HCT116 (cell line): ENCODE measurements at regions not wholly inside any gene's neighbourhood (a gene's known extent, or its start where the extent isn't known, plus 50 kb on each side); places are given as distances from the start of the nearest gene placed in this dataset.

Source experiments
- ATAC-seq: fragments of 200-7000 bp; cut with Tn5 transposase; 2 replicates; pipeline ENCODE4 v1.9.1; 2020; ENCODE audit warnings: mild to moderate bottlenecking, moderate library complexity
- BruUV-seq: library from RNA; stranded (reverse); fragments of 400-500 nt; replicated peaks from 2 replicates; lab custom pipeline; 2021; lab: Mats Ljungman, UMichigan
- CTCF ChIA-PET: fragments of 300-600 bp; sonication (Branson Sonifier 250); formaldehyde crosslinking; loops from one replicate; lab custom pipeline; 2021; ENCODE audit warnings: antibody characterized with exemption; lab: Charles Lee
- POLR2A ChIA-PET: fragments of 300-600, 350-600 bp; sonication (Branson Sonifier 250); formaldehyde crosslinking; loops from one replicate; lab custom pipeline; 2021; ENCODE audit warnings: antibody characterized with exemption; lab: Charles Lee
- RAD21 ChIA-PET, 2 experiments: fragments of 300-600 bp; sonication (Branson Sonifier 250); formaldehyde crosslinking; loops; one replicate each; lab custom pipeline; 2023; ENCODE audit warnings: low total read pairs in 2 of 2; ENCODE audit not compliant: uncharacterized antibody in 2 of 2, unreplicated experiment in 2 of 2, low non-redundant PET in 1 of 2; lab: Charles Lee
- DNase-seq: peaks from one replicate; pipeline ENCODE4 v3.0.0-alpha.2; 2010; ENCODE audit warnings: low read depth, low spot score
- H2AFZ ChIP-seq: fragments of 200-600 bp; shearing (Covaris generic), sonication (generic); 2 replicates; pipeline ENCODE4 v1.6.1; 2017; ENCODE audit warnings: low read depth, mixed run types, mixed read lengths, antibody characterized with exemption, low read length; ENCODE audit not compliant: poor library complexity, severe bottlenecking
- H3K27ac ChIP-seq: 2 replicates; pipeline ENCODE4 v1.5.1; 2012; ENCODE audit warnings: low read depth, low read length
- H3K27me3 ChIP-seq: fragments of 200-600 bp; sonication (generic); 2 replicates; pipeline ENCODE4 v1.6.1; 2016; ENCODE audit warnings: mixed run types, low read length, mixed read lengths; ENCODE audit not compliant: insufficient read depth
- H3K36me3 ChIP-seq, 2 experiments: fragments of 200-500 bp in 1 of 2; fragments of 200-600 bp in 1 of 2; sonication (Bioruptor generic) in 1 of 2; sonication (generic) in 1 of 2; 2 replicates each; pipeline versions ENCODE4 v1.5.1 to v1.6.1; 2014 to 2016; ENCODE audit warnings: low read length in 2 of 2, inconsistent platforms in 1 of 2, mixed read lengths in 1 of 2, mixed run types in 1 of 2; ENCODE audit not compliant: insufficient read depth in 2 of 2, control insufficient read depth in 1 of 2
- H3K4me1 ChIP-seq, 2 experiments: fragments of 200-600 bp in 1 of 2; sonication (generic) in 1 of 2; 2 replicates each; pipeline versions ENCODE4 v1.5.1 to v1.6.1; 2012 to 2017; ENCODE audit warnings: low read length in 2 of 2, inconsistent platforms in 1 of 2, mild to moderate bottlenecking in 1 of 2, mixed read lengths in 1 of 2, mixed run types in 1 of 2, moderate library complexity in 1 of 2; ENCODE audit not compliant: insufficient read depth in 2 of 2, control insufficient read depth in 1 of 2
- H3K4me2 ChIP-seq: fragments of 200-600 bp; sonication (generic); 2 replicates; pipeline ENCODE4 v1.6.1; 2017; ENCODE audit warnings: mixed run types, low read length, mixed read lengths
- H3K4me3 ChIP-seq, 2 experiments: fragments of 200-600 bp in 1 of 2; sonication (generic) in 1 of 2; replicated peaks in 1 of 2; 2 replicates each; pipeline ENCODE4 v1.5.1; 2011 to 2016; ENCODE audit warnings: low read length in 2 of 2, control low read depth in 1 of 2, low read depth in 1 of 2, mild to moderate bottlenecking in 1 of 2, mixed read lengths in 1 of 2, mixed run types in 1 of 2
- H3K79me2 ChIP-seq: fragments of 200-600 bp; sonication (generic); 2 replicates; pipeline ENCODE4 v1.6.1; 2017; ENCODE audit warnings: mild to moderate bottlenecking, mixed run types, low read length, moderate library complexity, mixed read lengths; ENCODE audit not compliant: insufficient read depth
- H3K9ac ChIP-seq: fragments of 200-600 bp; sonication (generic); 2 replicates; pipeline ENCODE4 v1.6.1; 2016; ENCODE audit warnings: low read length, mixed read lengths
- H3K9me2 ChIP-seq: fragments of 200-600 bp; sonication (generic), shearing (Covaris generic); 2 replicates; pipeline ENCODE4 v1.6.1; 2017; ENCODE audit warnings: mixed run types, mild to moderate bottlenecking, moderate library complexity; ENCODE audit not compliant: insufficient read depth
- H3K9me3 ChIP-seq, 2 experiments: fragments of 200-500 bp in 1 of 2; fragments of 200-600 bp in 1 of 2; sonication (Bioruptor generic) in 1 of 2; sonication (generic) in 1 of 2; 2 replicates each; pipeline ENCODE4 v1.6.1; 2014 to 2017; ENCODE audit warnings: low read length in 2 of 2, mixed read lengths in 2 of 2, inconsistent platforms in 1 of 2, low read depth in 1 of 2, mild to moderate bottlenecking in 1 of 2, mixed run types in 1 of 2, moderate library complexity in 1 of 2; ENCODE audit not compliant: control insufficient read depth in 1 of 2, insufficient read depth in 1 of 2
- H4K20me1 ChIP-seq: fragments of 200-600 bp; sonication (generic), shearing (Covaris generic); 2 replicates; pipeline ENCODE4 v1.6.1; 2017; ENCODE audit warnings: mixed run types, mild to moderate bottlenecking, moderate library complexity; ENCODE audit not compliant: insufficient read depth
- ATF3 ChIP-seq: IDR thresholded peaks from 2 replicates; pipeline ENCODE4 v1.6.1; 2012
- CBX3 ChIP-seq: IDR thresholded peaks from 2 replicates; pipeline ENCODE4 v1.6.1; 2012; ENCODE audit warnings: low read depth
- CEBPB ChIP-seq: IDR thresholded peaks from 2 replicates; pipeline ENCODE4 v1.6.1; 2012; ENCODE audit warnings: low read depth
- CTCF ChIP-seq, 3 experiments: fragments of 200-600 bp in 1 of 3; sonication (generic) in 1 of 3; IDR thresholded peaks in 2 of 3; conservative IDR thresholded peaks in 1 of 3; 2 replicates each; pipeline ENCODE4 v1.5.1; 2012 to 2017; ENCODE audit warnings: low read depth in 2 of 3, low read length in 2 of 3, antibody characterized with exemption in 1 of 3, borderline replicate concordance in 1 of 3, control low read depth in 1 of 3, mild to moderate bottlenecking in 1 of 3, mixed read lengths in 1 of 3, mixed run types in 1 of 3, moderate library complexity in 1 of 3; ENCODE audit not compliant: insufficient read depth in 1 of 3
- EZH2 ChIP-seq: fragments of 200-600 bp; sonication (generic); IDR thresholded peaks from 2 replicates; pipeline ENCODE4 v1.6.1; 2017; ENCODE audit warnings: antibody characterized with exemption, mixed run types
- EZH2phosphoT487 ChIP-seq: fragments of 200-600 bp; IDR thresholded peaks from 2 replicates; pipeline ENCODE4 v1.6.1; 2018; ENCODE audit warnings: antibody characterized with exemption, borderline replicate concordance
- POLR2A ChIP-seq: IDR thresholded peaks from 2 replicates; pipeline ENCODE4 v1.7.0; 2011; ENCODE audit warnings: borderline replicate concordance; ENCODE audit not compliant: insufficient read depth, insufficient read length; ENCODE audit errors: extremely low read depth
- RAD21 ChIP-seq: IDR thresholded peaks from 2 replicates; pipeline ENCODE4 v1.6.1; 2012; ENCODE audit warnings: low read depth, mild to moderate bottlenecking
- SP1 ChIP-seq: IDR thresholded peaks from 2 replicates; pipeline ENCODE4 v1.6.1; 2012; ENCODE audit warnings: low read depth
- SRF ChIP-seq: IDR thresholded peaks from 2 replicates; pipeline ENCODE4 v1.6.1; 2012; ENCODE audit warnings: low read depth
- TCF7L2 ChIP-seq: IDR thresholded peaks from 2 replicates; pipeline ENCODE4 v1.7.0; 2011; ENCODE audit warnings: borderline replicate concordance, inconsistent platforms; ENCODE audit not compliant: insufficient read depth, insufficient read length; ENCODE audit errors: extremely low read depth
- YY1 ChIP-seq: IDR thresholded peaks from 2 replicates; pipeline ENCODE4 v1.6.1; 2011; ENCODE audit warnings: low read length, low read depth, moderate library complexity, mild to moderate bottlenecking; ENCODE audit not compliant: insufficient replicate concordance; ENCODE audit errors: extremely low read depth
- ZBTB33 ChIP-seq: IDR thresholded peaks from 2 replicates; pipeline ENCODE4 v1.6.1; 2011; ENCODE audit warnings: mild to moderate bottlenecking, low read length, moderate library complexity; ENCODE audit not compliant: insufficient replicate concordance; ENCODE audit errors: extremely low read depth
- intact Hi-C: fragments of 100-400 bp; cut with micrococcal nuclease; formaldehyde crosslinking; loops from 2 replicates; pipeline ENCODE4 v1.10.0; 2022

GRCh38 chr21:28458446-28458845 is 534.2 kb downstream of the LTN1 start:
- no peaks in the 10 kb centered on the region for H4K20me1 ChIP-seq
- H3K79me2 ChIP-seq = no peaks in the 10 kb centered on the region
- H3K4me2 ChIP-seq = no peak overlapping the region
- intact Hi-C loops = no loop called here
- ATAC-seq (no peak), DNase-seq (no peak)
- POLR2A ChIA-PET = no interaction called here
- CTCF ChIA-PET = no interaction called here
- no peaks in the 10 kb centered on the region for H3K4me1 ChIP-seq
- H3K9me2 ChIP-seq = no peaks in the 10 kb centered on the region
- H3K27me3 ChIP-seq = no peaks in the 10 kb centered on the region
- no TSS peak for BruUV-seq
- H3K9me3 ChIP-seq = peaks cover 5 to 54% of the 10 kb centered on the region in 2 experiments; a peak in 2 of 4 replicates
- RAD21 ChIA-PET = no interaction called here
- no peaks in the 10 kb centered on the region for H3K36me3 ChIP-seq
- no peak overlapping the region for H2AFZ ChIP-seq
- no peak overlapping the region for H3K4me3 ChIP-seq
- no peak overlapping the region for H3K9ac ChIP-seq
- TF ChIP-seq YY1 (no peak), SP1 (no peak), CTCF (IDR thresholded peaks at IDR 0.05 in 2 of 3, conservative IDR thresholded peaks at IDR 0.05 in 1 of 3; ENCODE audit: borderline replicate concordance in 1 of 3, insufficient read depth in 1 of 3, low read depth in 2 of 3, low read length in 2 of 3) (no peak)
- H3K27ac ChIP-seq = no peak overlapping the region

GRCh38 chr21:28455253-28455600 is 537.5 kb downstream of the LTN1 start:
- intact Hi-C loops = no loop called here
- POLR2A ChIA-PET = no interaction called here
- no peak for TF ChIP-seq ZBTB33
- no peak for TF ChIP-seq TCF7L2
- TF ChIP-seq CBX3 = no peak
- no peak for TF ChIP-seq SRF
- no peak for TF ChIP-seq POLR2A
- TF ChIP-seq ATF3 = no peak
- TF ChIP-seq EZH2 = no peak
- no peak for TF ChIP-seq CTCF (IDR thresholded peaks at IDR 0.05 in 2 of 3, conservative IDR thresholded peaks at IDR 0.05 in 1 of 3; ENCODE audit: borderline replicate concordance in 1 of 3, insufficient read depth in 1 of 3, low read depth in 2 of 3, low read length in 2 of 3)
- TF ChIP-seq YY1 = no peak
- no peak for TF ChIP-seq RAD21
- TF ChIP-seq CEBPB = no peak
- TF ChIP-seq EZH2phosphoT487 = no peak

More at GRCh38 chr21:28455253-28455600, 537.5 kb downstream of the LTN1 start:
- H2AFZ ChIP-seq = no peak overlapping the region
- ChIA-PET RAD21 (no interaction called here), CTCF (no interaction called here)
- peaks cover 0 to 51% of the 10 kb centered on the region in 2 experiments; a peak in 2 of 4 replicates for H3K9me3 ChIP-seq
- no peaks in the 10 kb centered on the region for H3K4me1 ChIP-seq
- no peak overlapping the region for H3K4me3 ChIP-seq
- H3K79me2 ChIP-seq = no peaks in the 10 kb centered on the region
- no peaks in the 10 kb centered on the region for H3K9me2 ChIP-seq
- no peaks in the 10 kb centered on the region for H3K36me3 ChIP-seq
- H3K27ac ChIP-seq = no peak overlapping the region
- H3K4me2 ChIP-seq = no peak overlapping the region
- no peaks in the 10 kb centered on the region for H4K20me1 ChIP-seq
- ATAC-seq (no peak), DNase-seq (no peak)
- H3K27me3 ChIP-seq = no peaks in the 10 kb centered on the region
- BruUV-seq = no TSS peak
- H3K9ac ChIP-seq = no peak overlapping the region
